ENCODE measurements at regions not wholly inside any gene's neighbourhood (a gene's known extent, or its start where the extent isn't known, plus 50 kb on each side); places are given as distances from the start of the nearest gene placed in this dataset.

DNA sequence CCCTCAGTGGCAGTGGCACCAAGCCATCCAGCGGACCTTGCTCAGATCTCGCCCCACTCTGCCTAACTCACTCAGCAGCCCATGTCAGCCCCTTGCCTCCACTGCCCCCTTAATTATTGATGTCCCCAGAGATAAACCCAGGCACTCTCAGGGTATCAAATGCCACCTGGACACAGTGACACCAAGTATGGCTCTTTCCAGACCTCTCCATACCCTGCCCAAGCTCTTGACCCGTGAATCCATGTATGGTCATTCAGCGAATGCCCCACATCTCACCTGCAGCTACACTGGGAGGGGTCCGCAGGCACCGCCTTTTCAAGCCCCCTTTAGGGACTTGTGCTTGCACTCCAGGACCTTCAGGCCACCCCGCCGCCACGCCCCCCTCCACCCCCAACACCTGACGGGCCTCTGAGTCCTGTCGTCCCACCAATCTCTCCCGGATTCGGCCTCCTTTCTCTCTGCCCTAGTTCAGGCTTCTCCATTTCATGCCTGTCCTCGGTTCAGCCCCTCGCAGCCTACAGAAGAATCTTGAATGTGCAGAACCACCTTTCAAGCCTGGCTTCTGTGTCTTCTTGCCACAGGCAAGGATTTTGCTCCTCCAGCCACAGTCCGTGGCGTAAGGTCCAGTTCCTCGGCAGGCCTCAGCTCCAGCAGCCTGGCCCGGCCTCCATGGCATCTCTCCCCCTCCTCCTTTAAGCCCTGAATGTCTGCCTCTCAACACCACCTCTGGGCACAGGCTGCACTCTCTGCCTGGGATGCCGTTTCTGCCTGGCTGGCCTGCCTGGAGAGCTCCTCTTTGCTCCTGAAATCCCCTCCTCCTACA is 54.1 kb upstream of the ODC1 start:
- Histone ChIP-seq H3K27me3 (ENCODE audit: insufficient read depth, low read length, poor library complexity) (no peaks in the 10 kb centered on the region), H3K79me2 (ENCODE audit: insufficient read depth, low read length) (no peaks in the 10 kb centered on the region), H3K4me1 (ENCODE audit: insufficient read depth, low read length) (no peaks in the 10 kb centered on the region), H3K9ac (ENCODE audit: low read depth, low read length) (no peak overlapping the region), H3K36me3 (ENCODE audit: insufficient read depth, low read length) (no peaks in the 10 kb centered on the region), H4K20me1 (ENCODE audit: insufficient read depth, low read length) (0 out of 2 replicates have a peak, but pooled peaks cover 4% of the 10 kb centered on the region), H3K4me3 (ENCODE audit: low read depth in 1 of 2, low read length in 2 of 2) (no peak overlapping the region), H3K9me3 (ENCODE audit: insufficient read depth, low read length, severe bottlenecking) (no peaks in the 10 kb centered on the region), H3K27ac (ENCODE audit: low read length) (no peak overlapping the region), H3K4me2 (ENCODE audit: insufficient read depth, low read length) (no peak overlapping the region), H2AFZ (ENCODE audit: low read depth, low read length) (no peak overlapping the region)
- no peak for ATAC-seq (ENCODE audit: insufficient read depth, low read depth)
- TF ChIP-seq, protein P1, sequence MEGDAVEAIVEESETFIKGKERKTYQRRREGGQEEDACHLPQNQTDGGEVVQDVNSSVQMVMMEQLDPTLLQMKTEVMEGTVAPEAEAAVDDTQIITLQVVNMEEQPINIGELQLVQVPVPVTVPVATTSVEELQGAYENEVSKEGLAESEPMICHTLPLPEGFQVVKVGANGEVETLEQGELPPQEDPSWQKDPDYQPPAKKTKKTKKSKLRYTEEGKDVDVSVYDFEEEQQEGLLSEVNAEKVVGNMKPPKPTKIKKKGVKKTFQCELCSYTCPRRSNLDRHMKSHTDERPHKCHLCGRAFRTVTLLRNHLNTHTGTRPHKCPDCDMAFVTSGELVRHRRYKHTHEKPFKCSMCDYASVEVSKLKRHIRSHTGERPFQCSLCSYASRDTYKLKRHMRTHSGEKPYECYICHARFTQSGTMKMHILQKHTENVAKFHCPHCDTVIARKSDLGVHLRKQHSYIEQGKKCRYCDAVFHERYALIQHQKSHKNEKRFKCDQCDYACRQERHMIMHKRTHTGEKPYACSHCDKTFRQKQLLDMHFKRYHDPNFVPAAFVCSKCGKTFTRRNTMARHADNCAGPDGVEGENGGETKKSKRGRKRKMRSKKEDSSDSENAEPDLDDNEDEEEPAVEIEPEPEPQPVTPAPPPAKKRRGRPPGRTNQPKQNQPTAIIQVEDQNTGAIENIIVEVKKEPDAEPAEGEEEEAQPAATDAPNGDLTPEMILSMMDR (IDR thresholded peaks at IDR 0.05; ENCODE audit: borderline replicate concordance, extremely low read depth, low read length, poor library complexity, severe bottlenecking), result no peak
- no peak for TF ChIP-seq EZH2 (IDR thresholded peaks at IDR 0.05; ENCODE audit: borderline replicate concordance, low read depth, low read length, severe bottlenecking)
- DNase-seq, result no peak

DNA sequence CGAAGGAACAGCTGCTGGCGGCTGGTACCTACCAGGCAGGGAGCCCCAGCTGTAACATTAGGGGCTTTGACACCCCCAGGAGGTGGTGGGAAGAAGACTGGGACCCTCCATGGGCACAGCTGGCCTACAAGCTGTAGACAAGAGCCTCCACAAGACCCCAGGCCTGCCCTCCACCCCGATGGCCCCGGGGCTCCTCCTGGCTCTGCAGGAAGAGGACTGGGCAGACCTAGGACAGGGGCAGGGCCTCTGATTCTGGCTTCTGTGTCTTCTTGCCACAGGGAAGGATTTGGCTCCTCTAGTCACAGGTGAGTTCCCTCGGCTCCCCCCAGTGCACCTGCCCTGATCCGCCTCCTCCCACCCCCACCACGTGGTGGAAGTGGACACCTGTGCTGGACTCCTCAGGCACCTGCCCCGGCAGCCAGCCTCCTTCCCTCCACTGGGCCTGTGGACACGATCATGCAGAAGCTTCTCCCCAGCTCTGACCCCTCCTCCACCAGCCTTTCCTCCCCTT is 53.4 kb upstream of the ODC1 start:
- H3K4me1 ChIP-seq (ENCODE audit: insufficient read depth, low read length), result no peaks in the 10 kb centered on the region
- H3K9ac ChIP-seq (ENCODE audit: low read depth, low read length), result no peak overlapping the region
- no peak overlapping the region for H2AFZ ChIP-seq (ENCODE audit: low read depth, low read length)
- H3K36me3 ChIP-seq (ENCODE audit: insufficient read depth, low read length), result no peaks in the 10 kb centered on the region
- H3K79me2 ChIP-seq (ENCODE audit: insufficient read depth, low read length), result no peaks in the 10 kb centered on the region
- H3K4me3 ChIP-seq (ENCODE audit: low read depth in 1 of 2, low read length in 2 of 2), result no peak overlapping the region
- no peak for ATAC-seq (ENCODE audit: insufficient read depth, low read depth)
- DNase-seq, result no peak
- H3K9me3 ChIP-seq (ENCODE audit: insufficient read depth, low read length, severe bottlenecking), result no peaks in the 10 kb centered on the region
- H3K4me2 ChIP-seq (ENCODE audit: insufficient read depth, low read length), result no peak overlapping the region
- TF ChIP-seq, protein P1 (IDR thresholded peaks at IDR 0.05; ENCODE audit: borderline replicate concordance, extremely low read depth, low read length, poor library complexity, severe bottlenecking), result no peak
- no peak for TF ChIP-seq EZH2 (IDR thresholded peaks at IDR 0.05; ENCODE audit: borderline replicate concordance, low read depth, low read length, severe bottlenecking)
- no peak overlapping the region for H3K27ac ChIP-seq (ENCODE audit: low read length)
- H4K20me1 ChIP-seq (ENCODE audit: insufficient read depth, low read length), result 0 out of 2 replicates have a peak, but pooled peaks cover 4% of the 10 kb centered on the region
- no peaks in the 10 kb centered on the region for H3K27me3 ChIP-seq (ENCODE audit: insufficient read depth, low read length, poor library complexity)

DNA sequence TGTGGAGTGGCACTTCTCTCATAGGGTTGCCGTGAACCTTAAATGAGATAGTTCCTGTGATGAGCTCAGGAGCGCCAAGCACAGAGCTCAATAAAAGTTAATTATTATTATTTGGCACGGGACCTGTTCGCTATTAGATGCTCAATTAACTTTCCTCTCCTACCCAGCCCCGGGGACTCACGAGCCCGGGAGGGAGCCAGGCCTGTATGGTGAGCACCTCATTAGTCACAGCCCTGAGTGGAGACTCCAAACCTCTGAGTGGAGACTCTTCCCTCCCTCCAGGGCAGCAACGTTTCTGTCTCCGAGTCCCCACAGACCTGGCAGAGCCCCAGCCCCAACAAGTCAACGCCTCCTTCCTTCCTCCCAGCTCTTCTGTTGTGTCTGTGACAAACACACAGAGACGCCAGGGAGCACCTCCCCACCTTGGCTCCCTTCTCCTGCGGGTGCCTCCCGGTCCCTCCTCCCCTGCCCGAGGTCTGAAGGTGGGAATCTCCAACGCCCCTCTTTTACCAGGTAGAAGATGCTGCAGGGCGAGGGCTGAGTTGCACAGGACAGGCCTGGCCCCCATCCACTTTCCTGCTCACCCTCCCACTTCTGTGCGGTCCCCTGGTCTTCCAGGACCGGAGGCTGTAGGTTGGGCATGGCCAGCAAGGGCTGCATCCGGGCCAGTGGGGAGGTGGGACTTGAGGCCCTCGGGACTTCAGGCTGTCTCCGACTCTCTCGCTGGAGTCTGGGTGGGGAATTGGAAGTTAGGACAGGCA is 52.7 kb upstream of the ODC1 start:
- DNase-seq (no peak), ATAC-seq (ENCODE audit: insufficient read depth, low read depth) (no peak)
- Histone ChIP-seq H3K4me1 (ENCODE audit: insufficient read depth, low read length) (no peaks in the 10 kb centered on the region), H3K27me3 (ENCODE audit: insufficient read depth, low read length, poor library complexity) (no peaks in the 10 kb centered on the region), H2AFZ (ENCODE audit: low read depth, low read length) (no peak overlapping the region), H3K4me2 (ENCODE audit: insufficient read depth, low read length) (no peak overlapping the region), H3K4me3 (ENCODE audit: low read depth in 1 of 2, low read length in 2 of 2) (no peak overlapping the region), H3K9me3 (ENCODE audit: insufficient read depth, low read length, severe bottlenecking) (no peaks in the 10 kb centered on the region), H3K9ac (ENCODE audit: low read depth, low read length) (no peak overlapping the region), H4K20me1 (ENCODE audit: insufficient read depth, low read length) (0 out of 2 replicates have a peak, but pooled peaks cover 4% of the 10 kb centered on the region), H3K79me2 (ENCODE audit: insufficient read depth, low read length) (no peaks in the 10 kb centered on the region), H3K27ac (ENCODE audit: low read length) (no peak overlapping the region), H3K36me3 (ENCODE audit: insufficient read depth, low read length) (no peaks in the 10 kb centered on the region)
- TF ChIP-seq, protein P1 (IDR thresholded peaks at IDR 0.05; ENCODE audit: borderline replicate concordance, extremely low read depth, low read length, poor library complexity, severe bottlenecking), result no peak
- TF ChIP-seq EZH2 (IDR thresholded peaks at IDR 0.05; ENCODE audit: borderline replicate concordance, low read depth, low read length, severe bottlenecking), result no peak
